ENCODE measurements at regions not wholly inside any gene's neighbourhood (a gene's known extent, or its start where the extent isn't known, plus 50 kb on each side); places are given as distances from the start of the nearest gene placed in this dataset.

- H3K27ac ChIP-seq (ENCODE audit: low read depth in 2 of 2, low read length in 2 of 2): no peak overlapping the region
- H3K27me3 ChIP-seq (ENCODE audit: control insufficient read depth, insufficient read depth, low read length): no peaks in the 10 kb centered on the region
- no peak overlapping the region for H3K4me3 ChIP-seq (ENCODE audit: low read length in 3 of 3)
- no peak for FAIRE-seq
- no peak for TF ChIP-seq CTCF (IDR thresholded peaks at IDR 0.05; ENCODE audit: borderline replicate concordance, extremely low read depth, insufficient read depth)
- H3K4me1 ChIP-seq (ENCODE audit: control insufficient read depth in 2 of 3, insufficient read depth in 2 of 3, low read depth in 1 of 3, low read length in 3 of 3): no peaks in the 10 kb centered on the region
- H3K9me3 ChIP-seq (ENCODE audit: control insufficient read depth in 2 of 3, insufficient read depth in 1 of 3, low read length in 3 of 3): no peaks in the 10 kb centered on the region
- no peak overlapping the region for H3K9ac ChIP-seq (ENCODE audit: low read length in 3 of 3)
- DNase-seq: no peak
- no peaks in the 10 kb centered on the region for H3K36me3 ChIP-seq (ENCODE audit: control insufficient read depth in 2 of 3, insufficient read depth in 3 of 3, low read length in 3 of 3)
- intact Hi-C loops (cut with DNase I): no loop called here
These were observed 904.8 kb downstream of the PDHA2 start for GRCh38 chr4:96744676-96745075.

GRCh38 chr4:96753216-96753615 is 913.3 kb downstream of the PDHA2 start:
- Histone ChIP-seq H3K9ac (ENCODE audit: low read length in 3 of 3) (no peak overlapping the region), H3K36me3 (ENCODE audit: control insufficient read depth in 2 of 3, insufficient read depth in 3 of 3, low read length in 3 of 3) (no peaks in the 10 kb centered on the region), H3K9me3 (ENCODE audit: control insufficient read depth in 2 of 3, insufficient read depth in 1 of 3, low read length in 3 of 3) (no peaks in the 10 kb centered on the region), H3K4me1 (ENCODE audit: control insufficient read depth in 2 of 3, insufficient read depth in 2 of 3, low read depth in 1 of 3, low read length in 3 of 3) (no peaks in the 10 kb centered on the region), H3K27me3 (ENCODE audit: control insufficient read depth, insufficient read depth, low read length) (no peaks in the 10 kb centered on the region), H3K27ac (ENCODE audit: low read depth in 2 of 2, low read length in 2 of 2) (no peak overlapping the region), H3K4me3 (ENCODE audit: low read length in 3 of 3) (no peak overlapping the region)
- no peak for DNase-seq
- TF ChIP-seq CTCF (IDR thresholded peaks at IDR 0.05; ENCODE audit: borderline replicate concordance, extremely low read depth, insufficient read depth): no peak
- FAIRE-seq: no peak
- intact Hi-C loops (cut with DNase I): no loop called here

- TF ChIP-seq CTCF (IDR thresholded peaks at IDR 0.05; ENCODE audit: borderline replicate concordance, extremely low read depth, insufficient read depth): no peak
- Histone ChIP-seq H3K27ac (ENCODE audit: low read depth in 2 of 2, low read length in 2 of 2) (no peak overlapping the region), H3K27me3 (ENCODE audit: control insufficient read depth, insufficient read depth, low read length) (no peaks in the 10 kb centered on the region), H3K36me3 (ENCODE audit: control insufficient read depth in 2 of 3, insufficient read depth in 3 of 3, low read length in 3 of 3) (no peaks in the 10 kb centered on the region), H3K4me1 (ENCODE audit: control insufficient read depth in 2 of 3, insufficient read depth in 2 of 3, low read depth in 1 of 3, low read length in 3 of 3) (no peaks in the 10 kb centered on the region), H3K4me3 (ENCODE audit: low read length in 3 of 3) (no peak overlapping the region), H3K9me3 (ENCODE audit: control insufficient read depth in 2 of 3, insufficient read depth in 1 of 3, low read length in 3 of 3) (no peaks in the 10 kb centered on the region), H3K9ac (ENCODE audit: low read length in 3 of 3) (no peak overlapping the region)
- intact Hi-C loops (cut with DNase I): no loop called here
- DNase-seq: no peak
- FAIRE-seq: no peak
These were observed 915.9 kb downstream of the PDHA2 start for GRCh38 chr4:96755569-96756484.

Measured in kidney (tissue), 13 donors.